GM21786 (cell line): ENCODE measurements at regions not wholly inside any gene's neighbourhood (a gene's known extent, or its start where the extent isn't known, plus 50 kb on each side); places are given as distances from the start of the nearest gene placed in this dataset.
"Not testable (repeated sequence)": the region's sequence is repeated elsewhere in the genome, so short reads cannot be mapped to it uniquely, and the experiment has no call there.

ENCODE experiments used
- ATAC-seq: cut with Tn5 transposase; IDR thresholded peaks from one replicate; pipeline ENCODE4 v1.9.1; 2021; ENCODE audit not compliant: unreplicated experiment

DNA sequence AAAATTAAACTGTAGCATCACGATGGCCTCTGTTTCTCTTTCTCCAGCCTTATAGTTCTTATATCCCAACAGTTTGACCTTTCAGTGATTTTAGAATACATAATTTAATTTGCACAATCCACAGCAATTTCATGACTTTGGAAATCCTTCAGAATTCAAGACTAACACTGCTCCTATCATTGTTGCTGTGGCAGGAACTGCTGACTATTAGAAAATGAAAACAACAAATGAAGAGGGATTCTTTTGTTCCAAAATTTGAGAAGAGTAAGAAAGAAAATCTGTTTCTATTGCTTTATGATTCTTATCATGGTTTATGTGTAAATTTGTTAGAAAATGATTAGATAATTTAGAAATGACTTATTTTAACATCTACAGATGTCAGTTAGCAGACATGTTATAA lies 604.0 kb upstream of the ADGRB3 start:
- ATAC-seq: no peak

DNA sequence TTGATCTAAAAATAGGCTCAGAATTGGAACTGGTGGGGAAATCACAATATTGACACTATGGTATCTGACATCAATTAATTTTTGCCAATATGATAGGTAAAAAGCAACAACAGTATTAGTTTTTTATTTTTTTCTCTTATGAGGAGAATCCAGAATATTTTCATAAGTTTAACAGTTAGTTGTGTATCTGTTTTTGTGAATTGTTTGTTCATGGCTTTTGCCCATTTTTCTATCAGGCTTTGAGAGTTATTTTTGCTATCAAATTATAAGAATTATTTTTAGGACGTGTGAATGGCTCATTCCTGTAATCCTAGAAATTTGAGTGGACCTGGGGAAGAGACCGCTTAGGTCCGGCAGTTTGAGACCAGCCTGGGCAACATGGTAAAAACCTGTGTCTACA lies 608.6 kb upstream of the ADGRB3 start:
- no peak for ATAC-seq

DNA sequence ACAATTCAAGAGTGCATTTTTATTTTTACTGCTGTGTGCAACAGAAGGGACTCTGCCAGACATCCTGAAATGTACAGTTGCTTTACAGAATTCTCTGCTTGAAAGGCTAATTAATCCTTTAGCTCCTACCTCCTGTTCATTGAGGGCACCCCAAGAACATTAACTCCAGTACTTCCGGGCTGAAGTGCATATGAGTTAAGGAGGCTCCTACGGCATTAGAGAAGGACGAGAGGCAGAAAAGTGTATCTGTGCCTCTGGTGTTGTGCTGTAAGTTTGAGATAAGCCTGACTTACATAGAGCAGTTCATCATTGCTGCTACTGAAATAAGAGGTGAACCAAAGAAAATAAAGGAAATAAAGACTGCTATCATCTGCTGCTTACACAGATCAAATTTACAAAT lies 609.3 kb upstream of the ADGRB3 start:
- ATAC-seq: no peak

DNA sequence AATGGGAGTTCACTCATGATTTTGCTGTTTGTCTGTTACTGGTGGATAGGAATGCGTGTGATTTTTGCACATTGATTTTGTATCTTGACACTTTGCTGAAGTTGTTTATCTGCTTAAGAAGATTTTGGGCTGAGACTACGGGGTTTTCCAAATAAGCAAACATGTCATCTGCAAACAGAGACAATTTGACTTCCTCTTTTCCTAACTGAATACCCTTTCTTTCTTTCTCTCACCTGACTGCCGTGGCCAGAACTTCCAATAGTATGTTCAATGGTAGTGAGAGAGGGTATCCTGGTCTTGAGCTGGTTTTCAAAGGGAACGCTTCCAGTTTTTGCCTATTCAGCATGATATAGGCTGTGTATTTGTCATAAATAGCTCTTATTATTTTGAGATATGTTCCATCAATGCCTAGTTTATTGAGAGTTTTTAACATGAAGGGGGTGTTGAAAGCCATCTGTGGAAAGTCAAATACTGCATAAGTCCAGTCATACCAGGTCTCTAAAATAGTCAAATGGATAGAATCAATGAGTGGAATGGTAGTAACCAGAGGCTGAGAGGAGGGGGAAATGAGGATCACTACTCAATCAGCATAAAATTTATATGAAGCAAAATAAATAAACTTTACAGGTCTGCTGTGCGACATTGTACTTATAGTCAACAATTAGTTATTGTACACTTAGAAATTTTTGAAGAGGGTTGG lies 610.4 kb upstream of the ADGRB3 start:
- ATAC-seq: no peak

DNA sequence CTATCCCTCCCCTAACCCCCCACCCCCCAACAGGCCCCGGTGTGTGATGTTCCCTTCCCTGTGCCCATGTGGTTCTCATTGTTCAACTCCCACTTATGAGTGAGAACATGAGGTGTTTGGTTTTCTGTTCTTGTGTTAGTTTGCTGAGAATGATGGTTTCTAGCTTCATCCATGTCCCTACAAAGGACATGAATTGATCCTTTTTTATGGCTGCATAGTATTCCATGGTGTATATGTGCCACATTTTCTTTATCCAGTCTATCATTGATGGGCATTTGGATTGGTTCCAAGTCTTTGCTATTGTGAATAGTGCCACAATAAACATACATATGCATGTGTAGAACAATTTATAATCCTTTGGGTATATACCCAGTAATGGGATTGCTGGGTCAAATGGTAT lies 612.1 kb upstream of the ADGRB3 start:
- not testable (repeated sequence) for ATAC-seq

DNA sequence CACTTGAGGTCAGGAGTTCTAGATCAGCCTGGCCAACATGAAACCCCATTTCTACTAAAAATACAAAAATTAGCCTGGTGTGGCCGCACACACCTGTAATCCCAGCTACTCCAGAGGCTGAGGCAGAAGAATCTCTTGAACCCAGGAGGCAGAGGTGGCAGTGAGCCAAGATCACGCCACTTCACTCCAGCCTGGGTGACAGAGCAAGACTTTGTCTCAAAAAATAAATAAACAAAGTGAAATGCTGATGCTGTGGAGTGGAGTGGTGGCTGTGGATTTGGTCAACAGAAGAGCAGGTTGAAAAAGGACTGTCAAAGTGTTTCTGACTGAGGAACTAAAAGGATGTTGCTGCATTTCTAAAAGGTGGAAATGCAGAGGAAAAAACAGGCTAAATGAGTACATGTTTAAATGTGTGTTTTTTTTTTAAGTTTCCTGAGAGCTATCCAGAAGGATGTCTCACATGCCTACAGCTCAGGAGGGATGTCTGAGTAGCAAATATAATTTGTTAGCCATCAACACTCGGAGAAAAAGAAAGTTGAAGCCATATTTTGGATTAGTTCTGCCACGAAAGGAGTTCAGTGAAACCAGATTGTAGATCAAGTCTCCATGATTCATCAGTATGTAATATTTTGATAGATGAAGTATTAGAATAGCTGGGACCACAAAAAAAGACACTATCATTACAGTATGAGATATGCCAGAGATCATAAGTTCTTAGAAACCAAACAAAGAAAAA lies 621.1 kb upstream of the ADGRB3 start:
- ATAC-seq: no peak

DNA sequence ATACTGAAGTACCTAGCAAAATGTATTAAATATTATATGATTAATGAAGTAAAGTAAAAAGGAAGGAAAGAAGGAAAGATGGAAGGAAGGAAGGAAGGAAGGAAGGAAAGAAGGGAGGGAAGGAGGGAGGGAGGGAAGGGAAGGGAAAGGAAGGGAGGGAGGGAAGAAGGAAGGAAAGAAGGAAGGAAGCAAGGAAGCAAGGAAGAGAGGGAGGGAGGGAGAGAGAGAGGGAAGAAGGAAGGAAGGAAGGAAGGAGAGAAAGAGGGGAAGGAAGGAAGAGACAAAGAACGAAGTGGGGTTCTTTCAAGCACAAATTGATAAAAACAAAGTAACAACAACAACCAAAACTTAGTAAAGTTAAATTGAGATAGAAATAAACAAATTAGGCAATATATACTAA lies 622.3 kb upstream of the ADGRB3 start:
- ATAC-seq: no peak

DNA sequence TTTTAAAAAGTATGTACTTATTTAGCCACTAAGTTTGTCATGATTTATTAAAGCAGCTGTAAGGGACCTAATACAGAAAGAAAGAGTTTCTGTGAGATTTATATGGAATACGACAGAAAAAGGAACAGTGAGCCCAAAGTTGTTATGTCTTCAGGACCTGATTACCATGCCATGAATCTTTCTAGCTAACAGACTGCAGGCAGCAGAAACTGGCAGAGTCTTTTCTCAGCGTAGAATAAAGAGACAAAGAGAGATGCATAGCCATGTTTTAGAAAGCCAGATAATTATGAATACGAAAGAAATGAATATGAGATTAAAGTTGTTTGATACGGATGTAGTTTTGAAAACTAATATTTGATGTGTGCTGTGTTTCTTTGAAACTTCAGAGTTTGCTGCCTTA lies 624.1 kb upstream of the ADGRB3 start:
- ATAC-seq: no peak

DNA sequence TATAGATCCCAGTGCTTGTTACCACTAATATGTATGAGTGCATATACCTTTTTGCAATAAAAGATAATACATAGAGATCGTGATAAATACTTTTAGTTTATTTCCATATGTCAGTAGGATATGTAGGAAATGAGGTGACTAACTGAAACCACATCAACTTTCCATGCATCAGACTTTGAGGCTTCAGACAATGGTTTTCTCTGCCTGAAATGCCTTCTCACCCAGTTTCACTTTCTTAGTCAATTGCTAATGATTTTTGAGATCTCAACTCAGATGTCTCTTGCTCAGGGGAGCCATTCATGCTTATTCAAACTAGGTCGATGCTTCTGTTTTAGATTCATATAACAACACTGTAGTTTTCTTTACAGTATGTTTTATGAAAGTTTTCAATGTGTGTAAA lies 626.6 kb upstream of the ADGRB3 start:
- peak; percentile 70 for ATAC-seq

DNA sequence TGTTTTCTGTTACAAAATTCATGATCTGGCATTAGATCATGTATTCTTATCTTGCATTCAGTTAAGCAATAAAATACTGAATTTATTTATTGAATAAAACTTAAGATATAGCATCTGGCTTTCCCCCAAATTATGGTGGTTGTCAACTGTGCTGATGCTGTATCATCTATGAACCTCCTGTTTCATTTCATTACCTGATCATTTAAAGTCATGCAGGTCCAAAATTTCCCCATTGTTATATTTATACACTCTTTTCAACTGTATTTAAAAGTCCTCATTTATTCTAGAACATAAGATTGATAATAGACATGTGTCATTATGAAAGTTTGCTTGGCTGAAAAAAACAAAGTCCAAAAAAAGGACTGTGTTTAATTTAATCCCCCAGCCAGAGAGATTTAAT lies 627.4 kb upstream of the ADGRB3 start:
- no peak for ATAC-seq

DNA sequence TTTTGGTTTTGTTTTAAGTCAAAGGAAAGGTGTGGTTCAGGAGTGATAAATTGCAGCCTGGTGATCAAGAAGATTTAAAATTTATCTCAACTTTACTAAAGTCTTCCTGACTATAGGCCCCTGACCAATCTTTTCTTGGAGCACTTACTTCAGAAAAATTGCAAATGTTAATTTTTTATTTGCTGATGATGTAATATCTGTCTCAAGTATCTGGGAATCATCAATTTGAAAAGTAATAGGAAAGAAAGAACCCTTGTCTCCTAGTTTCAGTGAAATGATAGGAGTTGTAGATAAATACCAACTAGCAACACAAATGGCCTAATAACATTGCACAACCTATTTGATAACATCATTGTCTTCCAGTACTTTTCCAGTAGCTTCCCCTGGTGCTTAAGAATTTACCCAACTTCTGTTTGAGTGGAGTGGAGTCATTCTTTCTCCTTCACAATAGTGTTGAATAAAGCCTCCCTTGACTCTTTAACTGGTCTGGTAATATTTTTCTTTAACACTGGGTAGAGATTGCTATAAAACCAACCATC lies 648.3 kb upstream of the ADGRB3 start:
- ATAC-seq: no peak

DNA sequence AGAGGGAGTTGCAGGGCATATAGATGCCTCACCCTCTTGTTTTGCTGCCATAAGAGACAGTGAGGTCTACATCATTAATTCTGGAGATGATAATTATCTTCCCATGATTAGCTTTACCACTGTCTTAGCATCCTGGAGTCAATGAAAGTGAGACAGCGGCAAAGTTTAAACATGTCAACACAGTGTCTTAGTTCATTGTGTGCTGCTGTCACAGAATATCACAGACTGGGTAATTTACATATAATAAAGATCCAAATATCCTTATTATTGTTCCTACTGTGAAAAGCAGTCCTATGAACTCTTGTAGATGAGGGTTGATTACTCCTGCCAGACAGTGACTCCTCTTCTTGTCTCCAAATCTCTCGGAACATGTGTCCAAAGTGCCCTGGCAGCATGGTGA lies 658.6 kb upstream of the ADGRB3 start:
- no peak for ATAC-seq

DNA sequence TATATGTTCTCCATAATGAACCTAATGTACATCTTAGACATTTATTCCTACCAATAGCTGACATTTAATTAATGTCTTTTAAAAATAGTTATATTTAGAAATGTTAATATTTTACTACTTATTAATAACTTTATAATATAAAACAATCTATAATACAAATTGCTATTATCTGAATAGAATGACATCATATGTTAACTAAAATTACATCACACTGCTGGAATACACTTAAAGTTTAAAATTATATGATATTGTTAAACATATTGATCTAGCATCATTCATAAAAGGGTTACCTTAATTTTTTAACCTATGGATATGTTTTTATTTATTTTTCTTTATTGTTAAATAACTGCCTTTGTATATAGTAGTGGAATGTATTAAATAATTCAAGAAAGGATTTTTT lies 660.2 kb upstream of the ADGRB3 start:
- no peak for ATAC-seq

DNA sequence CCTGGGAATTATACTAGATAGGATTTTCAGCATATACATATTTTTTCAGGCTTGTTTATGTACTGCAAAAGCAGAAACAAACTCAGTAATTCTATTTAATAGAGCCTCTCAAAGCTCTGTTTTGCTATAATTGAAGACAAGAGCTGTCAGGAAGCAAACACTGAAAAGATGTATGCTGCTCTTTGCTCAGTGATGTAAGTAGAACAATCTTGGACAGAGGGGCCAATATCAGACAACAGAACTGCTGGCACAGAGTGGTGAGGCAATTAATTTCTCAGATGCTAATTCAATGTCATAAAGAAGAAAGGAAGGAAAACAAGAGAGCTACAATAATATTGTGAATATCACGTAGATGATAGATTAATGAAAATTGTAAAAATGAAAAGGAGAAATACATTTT lies 663.3 kb upstream of the ADGRB3 start:
- no peak for ATAC-seq

DNA sequence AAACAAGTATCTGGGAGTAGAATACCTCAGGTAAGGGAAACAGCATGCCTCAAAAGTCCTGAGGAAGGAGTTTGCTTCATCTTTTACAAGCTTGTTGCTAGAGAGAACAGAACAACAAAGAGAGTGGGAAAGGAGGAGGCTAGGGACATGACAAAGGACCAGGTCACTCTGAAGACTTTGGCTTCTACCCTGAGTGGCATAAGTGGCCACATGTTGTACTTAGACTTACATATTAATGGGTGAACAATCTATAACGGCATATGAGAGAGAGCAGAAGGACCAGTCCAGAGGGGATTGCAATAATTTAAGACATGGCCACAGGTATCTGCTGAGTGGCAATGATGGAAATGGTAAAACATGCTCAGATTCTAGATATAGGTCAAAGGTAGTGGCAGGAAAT lies 668.3 kb upstream of the ADGRB3 start:
- no peak for ATAC-seq

DNA sequence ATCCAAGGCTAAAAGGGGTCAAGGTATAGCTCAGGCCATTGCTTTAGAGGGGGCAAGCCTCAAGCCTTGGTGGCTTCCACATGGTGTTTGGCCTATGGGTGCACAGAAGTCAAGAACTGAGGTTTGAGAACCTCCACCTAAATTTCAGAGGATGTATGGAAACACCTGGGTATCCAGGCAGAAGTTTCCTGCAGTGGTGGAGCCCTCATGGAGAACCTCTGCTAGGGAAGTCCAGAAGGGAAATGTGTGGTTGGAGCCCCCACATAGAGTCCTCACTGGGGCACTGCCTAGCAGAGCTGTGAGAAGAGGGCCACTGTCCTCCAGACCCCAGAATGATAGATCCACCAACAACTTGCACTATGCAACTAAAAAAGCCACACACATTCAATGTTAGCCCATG lies 678.7 kb upstream of the ADGRB3 start:
- ATAC-seq: no peak

DNA sequence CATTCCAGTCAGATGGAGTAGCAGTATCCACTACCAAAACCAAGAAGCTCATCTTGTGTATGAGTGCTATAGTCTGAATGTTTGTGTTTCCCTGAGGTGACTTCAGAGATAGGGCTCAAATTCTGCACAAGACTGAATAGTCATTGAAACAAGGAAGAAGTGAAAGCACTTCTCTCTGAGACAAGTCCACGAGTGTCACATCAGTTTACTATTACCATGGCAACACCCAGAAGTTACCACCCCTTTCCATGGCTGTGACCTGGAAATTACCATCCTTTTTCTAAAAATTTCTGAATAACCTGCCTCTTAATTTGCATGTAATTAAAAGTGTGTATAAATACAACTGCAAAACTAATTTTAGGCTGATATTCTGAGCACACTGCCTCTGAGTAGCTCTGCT lies 682.1 kb upstream of the ADGRB3 start:
- no peak for ATAC-seq

DNA sequence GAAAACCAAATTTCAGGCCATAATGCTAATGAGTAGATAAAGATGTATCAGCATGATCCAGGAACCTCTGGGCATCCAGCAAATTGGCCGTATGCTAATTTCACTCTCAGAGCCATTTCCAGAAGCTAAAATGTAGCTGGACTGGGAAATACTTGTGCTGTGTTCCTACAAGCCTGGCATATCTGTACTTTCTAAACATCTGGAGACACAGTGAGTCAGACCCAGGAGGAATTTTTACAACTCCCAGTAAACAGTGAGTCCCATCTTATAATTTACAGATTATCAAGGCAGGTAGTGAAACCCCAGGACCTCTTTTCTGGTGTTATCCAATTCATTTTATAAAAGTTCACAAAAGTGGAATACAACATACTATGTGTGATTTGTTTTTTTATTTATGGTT lies 683.0 kb upstream of the ADGRB3 start:
- no peak for ATAC-seq

DNA sequence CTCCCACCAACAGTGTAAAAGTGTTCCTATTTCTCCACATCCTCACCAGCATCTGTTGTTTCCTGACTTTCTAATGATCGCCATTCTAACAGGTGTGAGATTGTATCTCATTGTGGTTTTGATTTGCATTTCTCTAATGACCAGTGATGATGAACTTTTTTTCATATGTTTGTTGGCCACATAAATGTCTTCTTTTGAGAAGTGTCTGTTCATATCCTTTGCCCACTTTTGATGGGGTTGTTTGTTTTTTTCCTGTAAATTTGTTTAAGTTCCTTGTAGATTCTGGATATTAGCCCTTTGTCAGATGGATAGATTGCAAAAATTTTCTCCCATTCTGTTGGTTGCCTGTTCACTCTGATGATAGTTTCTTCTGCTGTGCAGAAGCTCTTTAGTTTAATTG lies 687.3 kb upstream of the ADGRB3 start:
- ATAC-seq: not testable (repeated sequence)

DNA sequence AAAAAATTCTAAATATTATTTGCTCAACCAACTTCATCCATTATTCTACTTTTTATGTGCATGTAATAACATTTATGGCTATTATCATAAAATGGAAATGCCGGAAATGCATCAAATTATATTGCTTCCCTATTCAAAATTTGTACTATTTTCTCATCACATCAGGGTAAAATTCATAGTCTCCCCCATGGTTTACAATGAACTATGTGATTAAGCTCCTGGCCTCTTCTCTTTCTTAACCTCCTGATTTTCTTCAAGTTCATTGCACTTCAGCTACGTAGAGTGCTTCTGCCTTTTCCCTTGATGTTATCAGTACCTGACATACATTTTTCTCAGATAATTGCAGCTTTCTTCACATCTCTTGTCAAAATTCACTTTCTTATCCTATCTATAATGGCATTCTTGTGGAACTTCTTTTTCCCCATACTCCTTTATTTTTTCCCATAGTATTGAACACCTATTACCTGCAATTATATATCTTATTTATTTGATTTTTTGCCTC lies 699.1 kb upstream of the ADGRB3 start:
- no peak for ATAC-seq

DNA sequence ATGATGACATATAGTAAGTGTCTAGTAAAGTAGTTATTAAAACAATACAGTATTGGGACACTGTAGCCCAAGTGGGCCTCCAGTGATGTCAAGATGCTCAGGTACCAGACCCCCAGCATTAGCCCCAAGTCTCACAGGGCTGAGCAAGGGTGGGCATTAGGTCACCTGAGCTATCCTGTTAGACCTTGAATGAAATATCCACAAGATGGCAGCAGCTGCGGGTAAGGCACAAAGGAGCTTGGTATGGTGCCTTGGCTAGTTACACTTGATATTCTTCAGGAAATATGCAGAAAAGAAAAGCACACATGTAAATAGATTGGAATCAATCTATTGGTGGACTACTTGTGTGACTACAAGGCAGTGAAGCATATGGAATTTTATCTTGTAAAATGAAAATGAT lies 701.8 kb upstream of the ADGRB3 start:
- no peak for ATAC-seq

DNA sequence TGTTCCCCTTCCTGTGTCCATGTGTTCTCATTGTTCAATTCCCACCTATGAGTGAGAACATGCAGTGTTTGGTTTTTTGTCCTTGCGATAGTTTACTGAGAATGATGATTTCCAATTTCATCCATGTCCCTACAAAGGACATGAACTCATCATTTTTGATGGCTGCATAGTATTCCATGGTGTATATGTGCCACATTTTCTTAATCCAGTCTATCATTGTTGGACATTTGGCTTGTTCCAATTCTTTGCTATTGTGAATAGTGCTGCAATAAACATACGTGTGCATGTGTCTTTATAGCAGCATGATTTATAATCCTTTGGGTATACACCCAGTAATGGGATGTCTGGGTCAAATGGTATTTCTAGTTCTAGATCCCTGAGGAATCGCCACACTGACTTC lies 712.5 kb upstream of the ADGRB3 start:
- not testable (repeated sequence) for ATAC-seq
